GM18951 (cell line): ENCODE measurements at regions not wholly inside any gene's neighbourhood (a gene's known extent, or its start where the extent isn't known, plus 50 kb on each side); places are given as distances from the start of the nearest gene placed in this dataset.
"Not testable (repeated sequence)": the region's sequence is repeated elsewhere in the genome, so short reads cannot be mapped to it uniquely, and the experiment has no call there.

Experiments
- POLR2A ChIP-seq: IDR thresholded peaks from 4 replicates; pipeline ENCODE4 v1.6.1; 2011; ENCODE audit warnings: mild to moderate bottlenecking; ENCODE audit not compliant: insufficient read length, insufficient read depth; ENCODE audit errors: extremely low read depth
- in situ Hi-C: fragments of 300-500 bp; cut with MboI; formaldehyde crosslinking; loops from one replicate; pipeline ENCODE4 v1.12.0; 2022; ENCODE audit warnings: low sequenced_read_pairs, mixed read lengths, inconsistent platforms; ENCODE audit not compliant: unreplicated experiment

GRCh38 chr1:227508431-227508830 lies 54.9 kb upstream of the ZNF678 start:
- TF ChIP-seq POLR2A = no peak
- in situ Hi-C loops = no loop called here

GRCh38 chr1:227506490-227507393 lies 56.6 kb upstream of the ZNF678 start:
- in situ Hi-C loops = not testable (repeated sequence)

GRCh38 chr1:227496045-227496444 lies 67.3 kb upstream of the ZNF678 start:
- in situ Hi-C loops = loop anchor here (25.0 kb wide), 1 partner anchor 466 kb away; no protein-coding TSS in a partner anchor

GRCh38 chr1:227493863-227494551 lies 69.3 kb upstream of the ZNF678 start:
- in situ Hi-C loops = loop anchor here (25.0 kb wide), 1 partner anchor 468 kb away; no protein-coding TSS in a partner anchor

DNA sequence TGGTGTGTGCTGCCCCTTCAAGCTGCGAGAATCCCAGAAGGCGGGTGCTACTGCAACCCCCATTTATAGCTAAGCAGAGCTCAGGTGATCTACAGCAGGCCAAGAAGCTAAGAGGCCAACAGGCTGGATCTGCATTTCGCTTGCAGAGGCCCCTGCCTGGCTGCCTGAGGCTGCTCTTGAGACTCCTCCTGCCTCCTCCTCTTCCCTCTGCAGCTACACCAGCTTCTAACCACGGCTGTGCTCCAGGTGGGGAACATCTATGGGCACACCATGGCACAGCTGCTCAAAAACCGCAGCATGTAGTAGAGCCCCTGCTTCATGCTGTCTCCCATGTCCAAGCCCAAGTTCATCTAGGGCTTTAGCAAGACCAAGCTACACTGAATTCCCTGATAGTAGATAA lies 72.9 kb upstream of the ZNF678 start:
- TF ChIP-seq POLR2A = no peak
- in situ Hi-C loops = loop anchor here (25.0 kb wide), 1 partner anchor 472 kb away; no protein-coding TSS in a partner anchor

- in situ Hi-C loops = loop anchor here (25.0 kb wide), 1 partner anchor 472 kb away; no protein-coding TSS in a partner anchor
- TF ChIP-seq POLR2A = no peak
Observed at GRCh38 chr1:227490001-227490400, 73.4 kb upstream of the ZNF678 start.

DNA sequence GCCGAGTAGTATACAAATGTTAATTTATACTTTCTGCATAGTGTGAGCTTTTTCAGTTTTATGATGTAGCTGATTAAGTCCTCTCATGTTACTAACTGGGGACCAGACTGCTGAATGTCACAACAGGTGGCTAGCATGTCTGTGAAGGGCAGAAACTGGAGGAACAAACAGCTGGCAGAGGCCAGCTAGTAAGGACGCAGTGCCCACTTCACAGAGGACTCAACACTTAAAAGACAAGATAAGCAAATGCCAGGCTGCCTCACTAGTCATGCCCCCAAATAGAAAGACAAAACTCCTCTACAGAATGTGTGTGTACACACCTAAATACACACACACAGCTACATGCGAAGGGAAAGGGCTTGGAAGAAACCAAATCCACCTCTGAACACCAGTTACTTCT lies 73.8 kb upstream of the ZNF678 start:
- in situ Hi-C loops = loop anchor here (25.0 kb wide), 1 partner anchor 473 kb away; no protein-coding TSS in a partner anchor
- TF ChIP-seq POLR2A = no peak

DNA sequence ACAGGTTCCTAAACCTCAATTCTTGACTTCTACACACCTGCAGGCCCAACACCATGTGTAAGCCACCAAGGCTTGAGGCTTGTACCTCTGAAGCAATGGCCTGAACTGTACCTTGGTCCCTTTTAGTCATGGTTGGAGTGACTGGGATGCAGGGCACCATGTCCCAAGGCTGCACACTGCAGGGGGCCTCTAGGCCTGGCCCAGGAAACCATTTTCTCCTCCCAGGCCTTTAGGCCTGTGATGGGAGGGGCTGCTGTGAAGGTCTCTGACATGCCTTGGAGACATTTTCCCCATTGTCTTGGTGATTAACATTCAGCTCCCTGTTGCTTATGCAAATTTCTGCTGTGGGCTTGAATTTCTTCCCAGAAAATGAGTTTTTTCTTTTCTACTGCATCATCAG lies 75.8 kb upstream of the ZNF678 start:
- no peak for TF ChIP-seq POLR2A
- in situ Hi-C loops = loop anchor here (25.0 kb wide), 1 partner anchor 475 kb away; no protein-coding TSS in a partner anchor

- in situ Hi-C loops = loop anchor here (25.0 kb wide), 1 partner anchor 476 kb away; no protein-coding TSS in a partner anchor
- no peak for TF ChIP-seq POLR2A
Observed at GRCh38 chr1:227486559-227486958, 76.8 kb upstream of the ZNF678 start.

DNA sequence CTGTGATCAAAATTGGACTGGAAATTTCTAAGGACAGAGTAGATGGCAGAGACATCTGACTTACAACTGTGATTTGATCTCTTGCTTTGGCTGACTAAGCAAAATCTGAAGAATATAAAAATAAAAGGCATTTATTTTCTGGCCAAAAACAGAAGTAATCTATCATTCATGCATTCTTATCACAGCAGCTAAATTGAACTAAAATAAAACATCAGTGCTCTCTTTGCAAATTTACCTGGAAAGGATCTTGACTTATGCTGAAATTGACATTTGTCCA lies 81.4 kb upstream of the ZNF678 start:
- in situ Hi-C loops = loop anchor here (25.0 kb wide), 1 partner anchor 480 kb away; no protein-coding TSS in a partner anchor

GRCh38 chr1:227474072-227474471 lies 89.3 kb upstream of the ZNF678 start:
- in situ Hi-C loops = not testable (repeated sequence)

More for the DNA sequence above, 81.4 kb upstream of the ZNF678 start:
- TF ChIP-seq POLR2A = no peak

- in situ Hi-C loops = no loop called here
Observed at GRCh38 chr1:227472772-227473171, 90.6 kb upstream of the ZNF678 start.

GRCh38 chr1:227470688-227471087 lies 92.7 kb upstream of the ZNF678 start:
- in situ Hi-C loops = no loop called here

More at GRCh38 chr1:227472772-227473171, 90.6 kb upstream of the ZNF678 start:
- no peak for TF ChIP-seq POLR2A

GRCh38 chr1:227469708-227470107 lies 93.6 kb upstream of the ZNF678 start:
- in situ Hi-C loops = no loop called here
- no peak for TF ChIP-seq POLR2A

More at GRCh38 chr1:227470688-227471087, 92.7 kb upstream of the ZNF678 start:
- TF ChIP-seq POLR2A = no peak
